Right lobe of liver (tissue), 6 donors: ENCODE measurements at regions not wholly inside any gene's neighbourhood (a gene's known extent, or its start where the extent isn't known, plus 50 kb on each side); places are given as distances from the start of the nearest gene placed in this dataset.

Experiments
- ATAC-seq, 4 donors: fragments of 200-7000 bp; cut with Tn5 transposase; one replicate each; pipeline ENCODE4 v1.9.1; 2020; ENCODE audit warnings: mild to moderate bottlenecking in 4 of 4, moderate library complexity in 4 of 4
- DNase-seq, 3 donors: peaks; one replicate each; pipeline ENCODE4 v3.0.0-alpha.2; 2020
- H3K27ac ChIP-seq, 3 donors: fragments of 200-600 bp; one replicate each; pipeline ENCODE4 v1.8.0; 2022
- H3K27me3 ChIP-seq, 2 donors: fragments of 200-600 bp; one replicate each; pipeline ENCODE4 v1.8.0; 2022
- H3K36me3 ChIP-seq, 4 donors: fragments of 200-600 bp; sonication (generic) in 1 of 4; one replicate each; pipeline versions ENCODE4 v1.5.1 to v1.8.0; 2017 to 2022; ENCODE audit warnings: control low read depth in 1 of 4
- H3K4me1 ChIP-seq, 4 donors: fragments of 200-600 bp; sonication (generic) in 1 of 4; one replicate each; pipeline versions ENCODE4 v1.5.1 to v1.8.0; 2017 to 2022; ENCODE audit warnings: control low read depth in 1 of 4
- H3K4me3 ChIP-seq, 3 donors: fragments of 200-600 bp; one replicate each; pipeline ENCODE4 v1.8.0; 2022
- H3K9me3 ChIP-seq, 4 donors: fragments of 200-600 bp; sonication (generic) in 1 of 4; one replicate each; pipeline versions ENCODE4 v1.5.1 to v1.8.0; 2017 to 2022; ENCODE audit warnings: control low read depth in 1 of 4
- CTCF ChIP-seq, 4 donors: fragments of 200-600 bp in 3 of 4; fragments of 450-650 bp in 1 of 4; IDR thresholded peaks; one replicate each; pipeline versions ENCODE4 v1.5.1 to v1.8.0; 2016 to 2022; ENCODE audit warnings: antibody characterized with exemption in 4 of 4, mild to moderate bottlenecking in 2 of 4
- POLR2A ChIP-seq: fragments of 450-650 bp; IDR thresholded peaks from one replicate; pipeline ENCODE4 v1.6.1; 2017; ENCODE audit warnings: antibody characterized with exemption, mild to moderate bottlenecking
- WGBS: methylation state at CpG from one replicate; pipeline ENCODE4 v1.1.6; 2018; ENCODE audit warnings: low coverage, low lambda C conversion rate; ENCODE audit not compliant: insufficient coverage; ENCODE audit errors: missing lambda C conversion rate; 5-methylcytosine and 5-hydroxymethylcytosine counted together
- intact Hi-C, 2 donors: fragments of 100-400 bp; cut with DNase I; formaldehyde crosslinking; loops; one replicate each; pipeline versions ENCODE4 v1.11.2 to v1.14.1; 2022
- donor health status: DM: no; HTN: yes; CAD: no.
- donor health status: DM: no; HTN: no; CAD: no.
- donor health status: DM: no; HTN: no; CAD: no.
- donor health status: DM: no; HTN: yes; CAD: no.
- donor health status: DM: no; HTN: yes; CAD: no.

GRCh38 chr4:53906606-53907190 lies 157.7 kb downstream of the CHIC2 start:
- Histone ChIP-seq H3K4me3 (peak overlapping the region in 1 of 3 donors; percentile 45), H3K4me1 (peaks cover 0 to 6% (median 0%) of the 10 kb centered on the region in 4 donors), H3K27me3 (no peaks in the 10 kb centered on the region), H3K9me3 (no peaks in the 10 kb centered on the region), H3K27ac (no peak overlapping the region), H3K36me3 (no peaks in the 10 kb centered on the region)
- TF ChIP-seq CTCF (IDR thresholded peaks at IDR 0.05) (no peak), POLR2A (no peak)
- ATAC-seq (no peak), DNase-seq (no peak)
- intact Hi-C loops = loop anchor here in 1 of 2 donors (10.0 kb wide), 1 partner anchor 318 kb away; the partner anchor contains the start of gene PDGFRA
- 50% methylated on average over 6 of the region's 6 CpGs for WGBS

GRCh38 chr4:53905941-53906377 lies 158.4 kb downstream of the CHIC2 start:
- peak; percentile 72 to 79 (median 75) for ATAC-seq
- H3K9me3 ChIP-seq = no peaks in the 10 kb centered on the region
- H3K27ac ChIP-seq = peak overlapping the region in 2 of 3 donors; percentile 41 to 50
- no peak for TF ChIP-seq POLR2A
- H3K4me1 ChIP-seq = peaks cover 0 to 6% (median 0%) of the 10 kb centered on the region in 4 donors
- no peaks in the 10 kb centered on the region for H3K36me3 ChIP-seq
- H3K27me3 ChIP-seq = no peaks in the 10 kb centered on the region
- intact Hi-C loops = loop anchor here in 1 of 2 donors (10.0 kb wide), 1 partner anchor 319 kb away; the partner anchor contains the start of gene PDGFRA
- peak overlapping the region; percentile 34 to 49 (median 45) for H3K4me3 ChIP-seq
- 6% methylated on average over 10 of the region's 11 CpGs for WGBS
- peak in 2 of 3 donors; percentile 49 to 74 for DNase-seq

- intact Hi-C loops = loop anchor here in 1 of 2 donors (10.0 kb wide), 1 partner anchor 319 kb away; the partner anchor contains the start of gene PDGFRA
- Histone ChIP-seq H3K27me3 (no peaks in the 10 kb centered on the region), H3K27ac (no peak overlapping the region), H3K36me3 (no peaks in the 10 kb centered on the region), H3K9me3 (no peaks in the 10 kb centered on the region), H3K4me1 (peaks cover 0 to 6% (median 0%) of the 10 kb centered on the region in 4 donors), H3K4me3 (peak overlapping the region in 1 of 3 donors; percentile 49)
- WGBS = 46% methylated on average over 7 of the region's 7 CpGs
- no peak for DNase-seq
- TF ChIP-seq CTCF (IDR thresholded peaks at IDR 0.05) (no peak), POLR2A (no peak)
- no peak for ATAC-seq
Observed at GRCh38 chr4:53905276-53905940, 159.0 kb downstream of the CHIC2 start.

GRCh38 chr4:53902786-53903185 lies 161.6 kb downstream of the CHIC2 start:
- no peak overlapping the region for H3K4me3 ChIP-seq
- 88% methylated on average over 2 of the region's 2 CpGs for WGBS

More at GRCh38 chr4:53902786-53903185, 161.6 kb downstream of the CHIC2 start:
- ATAC-seq (no peak), DNase-seq (no peak)
- intact Hi-C loops = loop anchor here in 1 of 2 donors (10.0 kb wide), 1 partner anchor 322 kb away; the partner anchor contains the start of gene PDGFRA
- Histone ChIP-seq H3K4me1 (no peaks in the 10 kb centered on the region), H3K27ac (no peak overlapping the region), H3K27me3 (no peaks in the 10 kb centered on the region), H3K9me3 (no peaks in the 10 kb centered on the region), H3K36me3 (no peaks in the 10 kb centered on the region)
- no peak for TF ChIP-seq CTCF (IDR thresholded peaks at IDR 0.05)
- no peak for TF ChIP-seq POLR2A
